ENCODE measurements at regions not wholly inside any gene's neighbourhood (a gene's known extent, or its start where the extent isn't known, plus 50 kb on each side); places are given as distances from the start of the nearest gene placed in this dataset.

- no peak for FAIRE-seq
- intact Hi-C loops (cut with micrococcal nuclease) (no loop called here), dilution Hi-C loops (cut with MboI; ENCODE audit: extremely low pct_ligation_motif_present, low sequenced_read_pairs) (no loop called here)
- Histone ChIP-seq H3K9me1 (replicated peaks; ENCODE audit: control insufficient read depth, extremely low read depth, insufficient read depth, low read length) (no peaks in the 10 kb centered on the region), H3K27ac (ENCODE audit: insufficient read depth, low read depth, low read length) (no peak overlapping the region), H3K9me3 (replicated peaks; ENCODE audit: control insufficient read depth, insufficient read depth, low read length) (no peaks in the 10 kb centered on the region), H3K9ac (replicated peaks; ENCODE audit: extremely low read depth, insufficient read depth, low read length) (no peak overlapping the region), H4K20me1 (replicated peaks; ENCODE audit: control insufficient read depth, extremely low read depth, insufficient read depth, low read length) (no peaks in the 10 kb centered on the region), H3K79me2 (ENCODE audit: control insufficient read depth, insufficient read depth, low read length) (no peaks in the 10 kb centered on the region), H3K4me3 (replicated peaks in 1 of 3; ENCODE audit: insufficient read depth in 1 of 3, low read depth in 1 of 3, low read length in 3 of 3) (no peak overlapping the region), H3K27me3 (ENCODE audit: control insufficient read depth in 2 of 2, insufficient read depth in 2 of 2, low read length in 2 of 2) (no peaks in the 10 kb centered on the region), H3K4me2 (ENCODE audit: insufficient read depth, low read length) (no peak overlapping the region), H3K36me3 (ENCODE audit: control insufficient read depth in 2 of 2, extremely low read depth in 1 of 2, insufficient read depth in 2 of 2, low read length in 2 of 2) (no peaks in the 10 kb centered on the region), H3K4me1 (ENCODE audit: control insufficient read depth, extremely low read depth, insufficient read depth, low read length) (no peaks in the 10 kb centered on the region), H2AFZ (ENCODE audit: low read depth, low read length) (no peak overlapping the region)
- DNase-seq (ENCODE audit: low read depth, low spot score) = no peak
- BruUV-seq (replicated peaks) = no TSS peak
- POLR2A ChIA-PET = no interaction called here
- CTCF ChIA-PET = interaction anchor here (0.9 kb wide), 1 partner anchor 56 kb away, joined by 3 read pairs; no protein-coding TSS in a partner anchor
- no peak for TF ChIP-seq JUN (IDR thresholded peaks at IDR 0.05; ENCODE audit: borderline replicate concordance, insufficient read depth, insufficient read length, low read depth)
Measured at GRCh38 chr12:27879708-27880107, 92.8 kb downstream of the PTHLH start.

- ChIA-PET CTCF (no interaction called here), POLR2A (no interaction called here)
- no peak for DNase-seq (ENCODE audit: low read depth, low spot score)
- no peak for TF ChIP-seq FOS (IDR thresholded peaks at IDR 0.05; ENCODE audit: borderline replicate concordance, insufficient read depth, low read length)
- H3K9ac ChIP-seq (replicated peaks; ENCODE audit: extremely low read depth, insufficient read depth, low read length) = no peak overlapping the region
- no peaks in the 10 kb centered on the region for H3K4me1 ChIP-seq (ENCODE audit: control insufficient read depth, extremely low read depth, insufficient read depth, low read length)
- no peak for FAIRE-seq
- no TSS peak for BruUV-seq (replicated peaks)
- intact Hi-C loops (cut with micrococcal nuclease) (no loop called here), dilution Hi-C loops (cut with MboI; ENCODE audit: extremely low pct_ligation_motif_present, low sequenced_read_pairs) (no loop called here)
- no peaks in the 10 kb centered on the region for H3K36me3 ChIP-seq (ENCODE audit: control insufficient read depth in 2 of 2, extremely low read depth in 1 of 2, insufficient read depth in 2 of 2, low read length in 2 of 2)
- H3K9me3 ChIP-seq (replicated peaks; ENCODE audit: control insufficient read depth, insufficient read depth, low read length) = no peaks in the 10 kb centered on the region
- H3K4me3 ChIP-seq (replicated peaks in 1 of 3; ENCODE audit: insufficient read depth in 1 of 3, low read depth in 1 of 3, low read length in 3 of 3) = no peak overlapping the region
- H3K27me3 ChIP-seq (ENCODE audit: control insufficient read depth in 2 of 2, insufficient read depth in 2 of 2, low read length in 2 of 2) = no peaks in the 10 kb centered on the region
- H3K27ac ChIP-seq (ENCODE audit: insufficient read depth, low read depth, low read length) = no peak overlapping the region
- no peaks in the 10 kb centered on the region for H4K20me1 ChIP-seq (replicated peaks; ENCODE audit: control insufficient read depth, extremely low read depth, insufficient read depth, low read length)
- H2AFZ ChIP-seq (ENCODE audit: low read depth, low read length) = no peak overlapping the region
- no peaks in the 10 kb centered on the region for H3K79me2 ChIP-seq (ENCODE audit: control insufficient read depth, insufficient read depth, low read length)
- H3K9me1 ChIP-seq (replicated peaks; ENCODE audit: control insufficient read depth, extremely low read depth, insufficient read depth, low read length) = no peaks in the 10 kb centered on the region
- no peak overlapping the region for H3K4me2 ChIP-seq (ENCODE audit: insufficient read depth, low read length)
Measured at GRCh38 chr12:27875677-27876076, 95.6 kb upstream of the MANSC4 start.

Data from endothelial cell of umbilical vein (primary cell).